ENCODE measurements at regions not wholly inside any gene's neighbourhood (a gene's known extent, or its start where the extent isn't known, plus 50 kb on each side); places are given as distances from the start of the nearest gene placed in this dataset.

- no peak overlapping the region for H3K4me3 ChIP-seq (ENCODE audit: low read depth, low read length)
- H3K36me3 ChIP-seq = no peaks in the 10 kb centered on the region
- no peaks in the 10 kb centered on the region for H3K4me1 ChIP-seq
- peaks cover 4% of the 10 kb centered on the region for H3K27me3 ChIP-seq
- H3K9me3 ChIP-seq = no peaks in the 10 kb centered on the region
- DNase-seq = no peak
- no peak for TF ChIP-seq CTCF (IDR thresholded peaks at IDR 0.05; ENCODE audit: low read depth, low read length)
Measured at GRCh38 chr15:98144388-98144787, 183.9 kb downstream of the ARRDC4 start.

- no peaks in the 10 kb centered on the region for H3K4me1 ChIP-seq
- DNase-seq = no peak
- TF ChIP-seq CTCF (IDR thresholded peaks at IDR 0.05; ENCODE audit: low read depth, low read length) = no peak
- H3K4me3 ChIP-seq (ENCODE audit: low read depth, low read length) = no peak overlapping the region
- peaks cover 4% of the 10 kb centered on the region for H3K27me3 ChIP-seq
- no peaks in the 10 kb centered on the region for H3K9me3 ChIP-seq
- no peaks in the 10 kb centered on the region for H3K36me3 ChIP-seq
Measured at GRCh38 chr15:98146031-98146820, 185.7 kb downstream of the ARRDC4 start.

GRCh38 chr15:98147415-98147814, 186.9 kb downstream of the ARRDC4 start:
- H3K4me1 ChIP-seq = no peaks in the 10 kb centered on the region
- H3K4me3 ChIP-seq (ENCODE audit: low read depth, low read length) = no peak overlapping the region
- H3K36me3 ChIP-seq = no peaks in the 10 kb centered on the region
- TF ChIP-seq CTCF (IDR thresholded peaks at IDR 0.05; ENCODE audit: low read depth, low read length) = no peak
- H3K27me3 ChIP-seq = peaks cover 4% of the 10 kb centered on the region
- no peak for DNase-seq
- no peaks in the 10 kb centered on the region for H3K9me3 ChIP-seq

- TF ChIP-seq CTCF (IDR thresholded peaks at IDR 0.05; ENCODE audit: low read depth, low read length) = no peak
- DNase-seq = no peak
- Histone ChIP-seq H3K9me3 (no peaks in the 10 kb centered on the region), H3K4me1 (peaks cover 1% of the 10 kb centered on the region; the same call in 1 of the 2 replicates), H3K27me3 (peaks cover 4% of the 10 kb centered on the region), H3K36me3 (no peaks in the 10 kb centered on the region), H3K4me3 (ENCODE audit: low read depth, low read length) (no peak overlapping the region)
Measured at GRCh38 chr15:98150084-98150483, 189.6 kb downstream of the ARRDC4 start.

GRCh38 chr15:98150536-98150935, 190.0 kb downstream of the ARRDC4 start:
- H3K4me1 ChIP-seq = peaks cover 6% of the 10 kb centered on the region
- no peak for DNase-seq

More at GRCh38 chr15:98150536-98150935, 190.0 kb downstream of the ARRDC4 start:
- Histone ChIP-seq H3K27me3 (peaks cover 4% of the 10 kb centered on the region), H3K4me3 (ENCODE audit: low read depth, low read length) (no peak overlapping the region), H3K9me3 (no peaks in the 10 kb centered on the region), H3K36me3 (no peaks in the 10 kb centered on the region)
- TF ChIP-seq CTCF (IDR thresholded peaks at IDR 0.05; ENCODE audit: low read depth, low read length) = no peak

Measured in BE2C (cell line).